Gastrocnemius medialis (tissue), 4 donors: ENCODE measurements at regions not wholly inside any gene's neighbourhood (a gene's known extent, or its start where the extent isn't known, plus 50 kb on each side); places are given as distances from the start of the nearest gene placed in this dataset.
"Not testable (repeated sequence)": the region's sequence is repeated elsewhere in the genome, so short reads cannot be mapped to it uniquely, and the experiment has no call there.

ENCODE experiments used
- CTCF ChIP-seq, 5 experiments: fragments of 450-650 bp in 3 of 5; fragments of 200-600 bp in 2 of 5; sonication (generic) in 2 of 5; IDR thresholded peaks in 4 of 5; conservative IDR thresholded peaks in 1 of 5; 1 replicate in 4 of 5; 2 replicates in 1 of 5; pipeline ENCODE4 v1.5.1; 2016 to 2019; ENCODE audit warnings: antibody characterized with exemption in 5 of 5, mild to moderate bottlenecking in 3 of 5, moderate library complexity in 3 of 5
- POLR2A ChIP-seq, 2 donors: fragments of 450-650 bp; IDR thresholded peaks; one replicate each; pipeline ENCODE4 v1.6.1; 2017; ENCODE audit warnings: antibody characterized with exemption in 2 of 2, mild to moderate bottlenecking in 2 of 2, moderate library complexity in 2 of 2

GRCh38 chr7:39774341-39774851 is 151.0 kb downstream of the RALA start:
- not testable (repeated sequence) for TF ChIP-seq CTCF (IDR thresholded peaks at IDR 0.05 in 4 of 5, conservative IDR thresholded peaks at IDR 0.05 in 1 of 5); POLR2A (IDR thresholded peaks at IDR 0.05)
